ENCODE measurements at regions not wholly inside any gene's neighbourhood (a gene's known extent, or its start where the extent isn't known, plus 50 kb on each side); places are given as distances from the start of the nearest gene placed in this dataset.

GRCh38 chr16:49918257-49918656, 62.3 kb upstream of the ZNF423 start:
- TF ChIP-seq, protein P1, sequence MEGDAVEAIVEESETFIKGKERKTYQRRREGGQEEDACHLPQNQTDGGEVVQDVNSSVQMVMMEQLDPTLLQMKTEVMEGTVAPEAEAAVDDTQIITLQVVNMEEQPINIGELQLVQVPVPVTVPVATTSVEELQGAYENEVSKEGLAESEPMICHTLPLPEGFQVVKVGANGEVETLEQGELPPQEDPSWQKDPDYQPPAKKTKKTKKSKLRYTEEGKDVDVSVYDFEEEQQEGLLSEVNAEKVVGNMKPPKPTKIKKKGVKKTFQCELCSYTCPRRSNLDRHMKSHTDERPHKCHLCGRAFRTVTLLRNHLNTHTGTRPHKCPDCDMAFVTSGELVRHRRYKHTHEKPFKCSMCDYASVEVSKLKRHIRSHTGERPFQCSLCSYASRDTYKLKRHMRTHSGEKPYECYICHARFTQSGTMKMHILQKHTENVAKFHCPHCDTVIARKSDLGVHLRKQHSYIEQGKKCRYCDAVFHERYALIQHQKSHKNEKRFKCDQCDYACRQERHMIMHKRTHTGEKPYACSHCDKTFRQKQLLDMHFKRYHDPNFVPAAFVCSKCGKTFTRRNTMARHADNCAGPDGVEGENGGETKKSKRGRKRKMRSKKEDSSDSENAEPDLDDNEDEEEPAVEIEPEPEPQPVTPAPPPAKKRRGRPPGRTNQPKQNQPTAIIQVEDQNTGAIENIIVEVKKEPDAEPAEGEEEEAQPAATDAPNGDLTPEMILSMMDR (IDR thresholded peaks at IDR 0.05; ENCODE audit: low read length): no peak
- no peak for TF ChIP-seq EZH2 (optimal IDR thresholded peaks at IDR 0.05; ENCODE audit: low read depth, low read length)
- TF ChIP-seq EZH2phosphoT487 (IDR thresholded peaks at IDR 0.05; ENCODE audit: low read length): no peak
